ENCODE measurements at regions not wholly inside any gene's neighbourhood (a gene's known extent, or its start where the extent isn't known, plus 50 kb on each side); places are given as distances from the start of the nearest gene placed in this dataset.

GRCh38 chr5:109254511-109254910 is 155.3 kb downstream of the PJA2 start:
- Histone ChIP-seq H3K36me3 (ENCODE audit: control insufficient read depth in 4 of 4, insufficient read depth in 4 of 4, low read length in 4 of 4) (no peaks in the 10 kb centered on the region), H3K9ac (ENCODE audit: insufficient read depth in 1 of 2, low read length in 2 of 2) (no peak overlapping the region), H3K27ac (ENCODE audit: low read depth in 1 of 2, low read length in 1 of 2) (no peak overlapping the region), H3K4me3 (no peak overlapping the region), H3K27me3 (ENCODE audit: control insufficient read depth in 3 of 3, insufficient read depth in 3 of 3, low read length in 2 of 3) (no peaks in the 10 kb centered on the region), H3K9me3 (ENCODE audit: control insufficient read depth in 4 of 4, insufficient read depth in 3 of 4, low read length in 3 of 4) (peaks cover 0 to 2% (median 0%) of the 10 kb centered on the region in 4 donors), H3K4me1 (ENCODE audit: control insufficient read depth in 5 of 5, insufficient read depth in 5 of 5, low read length in 5 of 5) (no peaks in the 10 kb centered on the region)
- WGBS, 2 donors: 53 to 77% methylated on average over 1 of the region's 1 CpG
- TF ChIP-seq CTCF (IDR thresholded peaks at IDR 0.05; ENCODE audit: control extremely low read depth, extremely low read depth): no peak
- ATAC-seq (ENCODE audit: insufficient read depth, low FRiP score) (no peak), DNase-seq (no peak)

- Histone ChIP-seq H3K9me3 (ENCODE audit: control insufficient read depth in 4 of 4, insufficient read depth in 3 of 4, low read length in 3 of 4) (peaks cover 0 to 2% (median 0%) of the 10 kb centered on the region in 4 donors), H3K27ac (ENCODE audit: low read depth in 1 of 2, low read length in 1 of 2) (no peak overlapping the region), H3K9ac (ENCODE audit: insufficient read depth in 1 of 2, low read length in 2 of 2) (no peak overlapping the region), H3K36me3 (ENCODE audit: control insufficient read depth in 4 of 4, insufficient read depth in 4 of 4, low read length in 4 of 4) (no peaks in the 10 kb centered on the region), H3K27me3 (ENCODE audit: control insufficient read depth in 3 of 3, insufficient read depth in 3 of 3, low read length in 2 of 3) (no peaks in the 10 kb centered on the region), H3K4me1 (ENCODE audit: control insufficient read depth in 5 of 5, insufficient read depth in 5 of 5, low read length in 5 of 5) (no peaks in the 10 kb centered on the region), H3K4me3 (no peak overlapping the region)
- WGBS, 2 donors: 69 to 71% methylated on average over 5 of the region's 5 CpGs
- no peak for TF ChIP-seq CTCF (IDR thresholded peaks at IDR 0.05; ENCODE audit: control extremely low read depth, extremely low read depth)
- no peak for DNase-seq
- ATAC-seq (ENCODE audit: insufficient read depth, low FRiP score): no peak
Observed at GRCh38 chr5:109253262-109253661, 156.5 kb downstream of the PJA2 start.

- H3K4me1 ChIP-seq (ENCODE audit: control insufficient read depth in 5 of 5, insufficient read depth in 5 of 5, low read length in 5 of 5): no peaks in the 10 kb centered on the region
- 83 to 88% methylated on average over 3 of the region's 3 CpGs for WGBS, 2 donors
- H3K4me3 ChIP-seq: no peak overlapping the region
- no peak overlapping the region for H3K9ac ChIP-seq (ENCODE audit: insufficient read depth in 1 of 2, low read length in 2 of 2)
- H3K36me3 ChIP-seq (ENCODE audit: control insufficient read depth in 4 of 4, insufficient read depth in 4 of 4, low read length in 4 of 4): no peaks in the 10 kb centered on the region
- H3K9me3 ChIP-seq (ENCODE audit: control insufficient read depth in 4 of 4, insufficient read depth in 3 of 4, low read length in 3 of 4): peaks cover 0 to 2% (median 0%) of the 10 kb centered on the region in 4 donors
- ATAC-seq (ENCODE audit: insufficient read depth, low FRiP score): no peak
- no peak for TF ChIP-seq CTCF (IDR thresholded peaks at IDR 0.05; ENCODE audit: control extremely low read depth, extremely low read depth)
- no peaks in the 10 kb centered on the region for H3K27me3 ChIP-seq (ENCODE audit: control insufficient read depth in 3 of 3, insufficient read depth in 3 of 3, low read length in 2 of 3)
- DNase-seq: no peak
- no peak overlapping the region for H3K27ac ChIP-seq (ENCODE audit: low read depth in 1 of 2, low read length in 1 of 2)
Observed at GRCh38 chr5:109252731-109253130, 157.0 kb downstream of the PJA2 start.
